ENCODE measurements at regions not wholly inside any gene's neighbourhood (a gene's known extent, or its start where the extent isn't known, plus 50 kb on each side); places are given as distances from the start of the nearest gene placed in this dataset.

- TF ChIP-seq CTCF (IDR thresholded peaks at IDR 0.05), result no peak
- TF ChIP-seq POLR2A (IDR thresholded peaks at IDR 0.05), result no peak
These were observed 1070.8 kb downstream of the FAM133A start for GRCh38 chrX:94744786-94745185.
